ENCODE measurements at regions not wholly inside any gene's neighbourhood (a gene's known extent, or its start where the extent isn't known, plus 50 kb on each side); places are given as distances from the start of the nearest gene placed in this dataset.

DNA sequence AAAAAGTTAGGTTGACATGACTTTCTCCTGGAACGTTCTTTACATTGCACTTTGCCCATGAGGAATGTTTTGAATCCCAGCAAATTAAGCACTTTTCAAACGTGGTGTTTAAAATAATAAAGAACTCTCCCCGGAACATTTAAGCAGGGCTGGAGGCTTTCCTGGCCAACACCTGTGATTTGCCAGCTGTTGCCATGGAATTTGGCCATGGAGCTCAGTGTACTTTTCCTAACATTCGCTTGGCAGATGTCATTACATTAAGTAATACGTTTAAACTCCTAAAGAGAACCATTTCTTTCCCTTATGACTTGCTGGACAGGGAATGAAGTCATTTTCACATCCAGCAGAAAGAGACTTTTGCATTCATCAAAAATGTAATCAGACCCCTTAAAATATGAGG, 146.1 kb downstream of the GAS1 start:
- TF ChIP-seq, protein P1, sequence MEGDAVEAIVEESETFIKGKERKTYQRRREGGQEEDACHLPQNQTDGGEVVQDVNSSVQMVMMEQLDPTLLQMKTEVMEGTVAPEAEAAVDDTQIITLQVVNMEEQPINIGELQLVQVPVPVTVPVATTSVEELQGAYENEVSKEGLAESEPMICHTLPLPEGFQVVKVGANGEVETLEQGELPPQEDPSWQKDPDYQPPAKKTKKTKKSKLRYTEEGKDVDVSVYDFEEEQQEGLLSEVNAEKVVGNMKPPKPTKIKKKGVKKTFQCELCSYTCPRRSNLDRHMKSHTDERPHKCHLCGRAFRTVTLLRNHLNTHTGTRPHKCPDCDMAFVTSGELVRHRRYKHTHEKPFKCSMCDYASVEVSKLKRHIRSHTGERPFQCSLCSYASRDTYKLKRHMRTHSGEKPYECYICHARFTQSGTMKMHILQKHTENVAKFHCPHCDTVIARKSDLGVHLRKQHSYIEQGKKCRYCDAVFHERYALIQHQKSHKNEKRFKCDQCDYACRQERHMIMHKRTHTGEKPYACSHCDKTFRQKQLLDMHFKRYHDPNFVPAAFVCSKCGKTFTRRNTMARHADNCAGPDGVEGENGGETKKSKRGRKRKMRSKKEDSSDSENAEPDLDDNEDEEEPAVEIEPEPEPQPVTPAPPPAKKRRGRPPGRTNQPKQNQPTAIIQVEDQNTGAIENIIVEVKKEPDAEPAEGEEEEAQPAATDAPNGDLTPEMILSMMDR (CRISPR knock-in tag; IDR thresholded peaks at IDR 0.05) = no peak
- TF ChIP-seq JUNB (CRISPR knock-in tag; IDR thresholded peaks at IDR 0.05; ENCODE audit: borderline replicate concordance) = no peak
- no peak for TF ChIP-seq LBX2 (CRISPR knock-in tag; IDR thresholded peaks at IDR 0.05; ENCODE audit: borderline replicate concordance)
- no peak for TF ChIP-seq POLR2A (IDR thresholded peaks at IDR 0.05; ENCODE audit: insufficient read depth in 1 of 2, low read depth in 2 of 2, low read length in 2 of 2)
- TF ChIP-seq ZNF644 (CRISPR knock-in tag; IDR thresholded peaks at IDR 0.05; ENCODE audit: low read depth) = no peak
- no peak for TF ChIP-seq ZNF160 (CRISPR knock-in tag; IDR thresholded peaks at IDR 0.05)
- TF ChIP-seq ZSCAN20 (CRISPR knock-in tag; IDR thresholded peaks at IDR 0.05; ENCODE audit: borderline replicate concordance) = no peak
- TF ChIP-seq, protein P2, sequence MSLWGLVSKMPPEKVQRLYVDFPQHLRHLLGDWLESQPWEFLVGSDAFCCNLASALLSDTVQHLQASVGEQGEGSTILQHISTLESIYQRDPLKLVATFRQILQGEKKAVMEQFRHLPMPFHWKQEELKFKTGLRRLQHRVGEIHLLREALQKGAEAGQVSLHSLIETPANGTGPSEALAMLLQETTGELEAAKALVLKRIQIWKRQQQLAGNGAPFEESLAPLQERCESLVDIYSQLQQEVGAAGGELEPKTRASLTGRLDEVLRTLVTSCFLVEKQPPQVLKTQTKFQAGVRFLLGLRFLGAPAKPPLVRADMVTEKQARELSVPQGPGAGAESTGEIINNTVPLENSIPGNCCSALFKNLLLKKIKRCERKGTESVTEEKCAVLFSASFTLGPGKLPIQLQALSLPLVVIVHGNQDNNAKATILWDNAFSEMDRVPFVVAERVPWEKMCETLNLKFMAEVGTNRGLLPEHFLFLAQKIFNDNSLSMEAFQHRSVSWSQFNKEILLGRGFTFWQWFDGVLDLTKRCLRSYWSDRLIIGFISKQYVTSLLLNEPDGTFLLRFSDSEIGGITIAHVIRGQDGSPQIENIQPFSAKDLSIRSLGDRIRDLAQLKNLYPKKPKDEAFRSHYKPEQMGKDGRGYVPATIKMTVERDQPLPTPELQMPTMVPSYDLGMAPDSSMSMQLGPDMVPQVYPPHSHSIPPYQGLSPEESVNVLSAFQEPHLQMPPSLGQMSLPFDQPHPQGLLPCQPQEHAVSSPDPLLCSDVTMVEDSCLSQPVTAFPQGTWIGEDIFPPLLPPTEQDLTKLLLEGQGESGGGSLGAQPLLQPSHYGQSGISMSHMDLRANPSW (CRISPR knock-in tag; IDR thresholded peaks at IDR 0.05; ENCODE audit: borderline replicate concordance) = no peak
- TF ChIP-seq ZNF660 (CRISPR knock-in tag; IDR thresholded peaks at IDR 0.05; ENCODE audit: borderline replicate concordance, low read depth) = no peak

All from HepG2 (cell line).